ENCODE measurements at regions not wholly inside any gene's neighbourhood (a gene's known extent, or its start where the extent isn't known, plus 50 kb on each side); places are given as distances from the start of the nearest gene placed in this dataset.

DNA sequence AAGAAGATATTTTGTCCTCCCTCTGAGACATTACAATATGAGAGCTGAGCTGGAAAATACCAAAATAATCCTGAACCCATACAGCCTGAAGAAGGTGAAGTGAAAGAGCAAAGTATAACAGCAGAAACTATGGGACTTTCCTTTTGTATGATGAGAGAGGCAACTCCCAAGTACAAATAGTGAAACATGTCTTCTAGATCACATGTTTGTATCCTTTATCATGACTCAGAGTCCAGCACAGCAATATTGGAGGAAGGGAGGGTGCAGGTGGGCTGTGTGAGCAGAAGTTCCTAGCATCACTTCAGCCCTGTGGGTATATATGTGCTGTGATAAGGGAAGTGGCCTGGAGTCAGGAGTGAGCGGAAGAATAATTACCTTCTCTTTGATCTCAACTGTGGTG, 265.6 kb upstream of the NRXN1 start (continued):
- TF ChIP-seq ESRRA (IDR thresholded peaks at IDR 0.05; ENCODE audit: low read length) (no peak), ZNF622 (IDR thresholded peaks at IDR 0.05) (no peak), IKZF1 (conservative IDR thresholded peaks at IDR 0.05) (peak; percentile 38; the same call in 1 of the 2 replicates), MEF2A (IDR thresholded peaks at IDR 0.05; ENCODE audit: insufficient read depth, low read depth, low read length) (no peak), PAX5 (IDR thresholded peaks at IDR 0.05; ENCODE audit: borderline replicate concordance, low read depth, low read length) (no peak), BHLHE40 (IDR thresholded peaks at IDR 0.05; ENCODE audit: borderline replicate concordance in 1 of 2, low read depth in 2 of 2, low read length in 1 of 2) (peak in 1 of 2 experiments; percentile 27; a peak in 1 of 4 replicates), SMARCA5 (IDR thresholded peaks at IDR 0.05) (no peak), RB1 (IDR thresholded peaks at IDR 0.05; ENCODE audit: borderline replicate concordance) (no peak)
- TF ChIP-seq, protein P1, sequence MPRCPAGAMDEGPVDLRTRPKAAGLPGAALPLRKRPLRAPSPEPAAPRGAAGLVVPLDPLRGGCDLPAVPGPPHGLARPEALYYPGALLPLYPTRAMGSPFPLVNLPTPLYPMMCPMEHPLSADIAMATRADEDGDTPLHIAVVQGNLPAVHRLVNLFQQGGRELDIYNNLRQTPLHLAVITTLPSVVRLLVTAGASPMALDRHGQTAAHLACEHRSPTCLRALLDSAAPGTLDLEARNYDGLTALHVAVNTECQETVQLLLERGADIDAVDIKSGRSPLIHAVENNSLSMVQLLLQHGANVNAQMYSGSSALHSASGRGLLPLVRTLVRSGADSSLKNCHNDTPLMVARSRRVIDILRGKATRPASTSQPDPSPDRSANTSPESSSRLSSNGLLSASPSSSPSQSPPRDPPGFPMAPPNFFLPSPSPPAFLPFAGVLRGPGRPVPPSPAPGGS (IDR thresholded peaks at IDR 0.05; ENCODE audit: borderline replicate concordance, insufficient read depth, low read depth, low read length, poor library complexity, severe bottlenecking): no peak

DNA sequence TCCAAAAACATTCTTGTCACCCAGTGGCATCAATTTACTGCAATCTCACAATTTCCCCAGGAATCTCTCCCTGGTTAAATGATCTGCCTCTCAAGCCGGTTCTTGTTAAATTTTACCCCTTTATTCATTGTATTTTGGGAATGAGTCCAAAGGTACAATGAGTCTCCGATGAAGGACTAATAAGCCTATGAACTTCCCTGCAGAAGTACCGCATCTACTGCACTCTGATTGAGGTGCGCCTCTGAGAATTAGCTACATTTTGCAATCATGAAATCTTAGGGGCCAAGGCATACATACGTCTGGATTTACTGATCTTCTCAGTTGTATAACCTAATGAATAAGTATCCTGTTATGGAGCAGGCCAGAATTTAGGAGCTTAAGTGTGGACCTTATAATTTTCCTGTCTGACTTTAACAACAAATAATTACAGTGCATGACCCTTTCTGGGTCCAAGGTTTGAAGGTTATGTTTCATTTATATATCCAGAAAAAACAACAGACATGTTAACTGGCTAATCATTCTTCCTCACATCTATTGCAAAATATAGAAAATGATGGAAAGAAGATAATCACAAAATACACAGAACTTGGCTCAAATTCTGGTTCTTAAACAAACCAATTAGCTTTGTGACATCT, 261.8 kb upstream of the NRXN1 start:
- ChIA-PET RAD21 (ENCODE audit: unreplicated experiment) (no interaction called here), CTCF (no interaction called here), POLR2A (interaction anchor here (0.7 kb wide), 1 partner anchor 8 kb away, joined by 3 read pairs; no protein-coding TSS in a partner anchor), SMC1A (ENCODE audit: uncharacterized antibody, unreplicated experiment) (interaction anchor here (0.9 to 1.9 kb wide), 3 partner anchors 10 to 25 kb away, joined by 3 to 5 read pairs (median 3); no protein-coding TSS in a partner anchor)
- no peak overlapping the region for H3K9ac ChIP-seq (ENCODE audit: control insufficient read depth, insufficient read depth, low read length)
- H3K36me3 ChIP-seq (ENCODE audit: control insufficient read depth in 2 of 2, insufficient read depth in 2 of 2, low read length in 1 of 2): no peaks in the 10 kb centered on the region
- H2AFZ ChIP-seq (ENCODE audit: control insufficient read depth, low read depth, low read length): no peak overlapping the region
- FAIRE-seq: no peak
- no peak overlapping the region for H3K4me3 ChIP-seq
- H3K9me3 ChIP-seq (replicated peaks; ENCODE audit: control insufficient read depth, insufficient read depth, low read length): no peaks in the 10 kb centered on the region
- H3K4me1 ChIP-seq (ENCODE audit: control insufficient read depth, insufficient read depth, low read length): no peaks in the 10 kb centered on the region
- no peak overlapping the region for H3K27ac ChIP-seq (ENCODE audit: control insufficient read depth, insufficient read depth)
- 33% methylated on average over 5 of the region's 5 CpGs for WGBS (ENCODE audit: insufficient coverage, insufficient replicate concordance, low lambda C conversion rate, missing lambda C conversion rate)
- no peak for TF ChIP-seq IRF4 (IDR thresholded peaks at IDR 0.05; ENCODE audit: low read depth, low read length)
- TF ChIP-seq ZNF274 (IDR thresholded peaks at IDR 0.05; ENCODE audit: insufficient read depth, insufficient read length): no peak
- TF ChIP-seq, protein P2, sequence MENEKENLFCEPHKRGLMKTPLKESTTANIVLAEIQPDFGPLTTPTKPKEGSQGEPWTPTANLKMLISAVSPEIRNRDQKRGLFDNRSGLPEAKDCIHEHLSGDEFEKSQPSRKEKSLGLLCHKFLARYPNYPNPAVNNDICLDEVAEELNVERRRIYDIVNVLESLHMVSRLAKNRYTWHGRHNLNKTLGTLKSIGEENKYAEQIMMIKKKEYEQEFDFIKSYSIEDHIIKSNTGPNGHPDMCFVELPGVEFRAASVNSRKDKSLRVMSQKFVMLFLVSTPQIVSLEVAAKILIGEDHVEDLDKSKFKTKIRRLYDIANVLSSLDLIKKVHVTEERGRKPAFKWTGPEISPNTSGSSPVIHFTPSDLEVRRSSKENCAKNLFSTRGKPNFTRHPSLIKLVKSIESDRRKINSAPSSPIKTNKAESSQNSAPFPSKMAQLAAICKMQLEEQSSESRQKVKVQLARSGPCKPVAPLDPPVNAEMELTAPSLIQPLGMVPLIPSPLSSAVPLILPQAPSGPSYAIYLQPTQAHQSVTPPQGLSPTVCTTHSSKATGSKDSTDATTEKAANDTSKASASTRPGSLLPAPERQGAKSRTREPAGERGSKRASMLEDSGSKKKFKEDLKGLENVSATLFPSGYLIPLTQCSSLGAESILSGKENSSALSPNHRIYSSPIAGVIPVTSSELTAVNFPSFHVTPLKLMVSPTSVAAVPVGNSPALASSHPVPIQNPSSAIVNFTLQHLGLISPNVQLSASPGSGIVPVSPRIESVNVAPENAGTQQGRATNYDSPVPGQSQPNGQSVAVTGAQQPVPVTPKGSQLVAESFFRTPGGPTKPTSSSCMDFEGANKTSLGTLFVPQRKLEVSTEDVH (IDR thresholded peaks at IDR 0.05; ENCODE audit: low read depth, partially characterized antibody): no peak
- TF ChIP-seq NFYB (IDR thresholded peaks at IDR 0.05; ENCODE audit: insufficient read depth, low read depth, low read length): no peak
- no peaks in the 10 kb centered on the region for H3K27me3 ChIP-seq (replicated peaks in 1 of 2; ENCODE audit: control insufficient read depth in 2 of 2, insufficient read depth in 2 of 2, low read length in 1 of 2)
- no peak for DNase-seq (ENCODE audit: low read depth, low spot score)
- no peak for ATAC-seq
- in situ Hi-C loops (cut with MboI): no loop called here
- BruUV-seq (replicated peaks): no TSS peak
- H4K20me1 ChIP-seq (ENCODE audit: control insufficient read depth, insufficient read depth): no peaks in the 10 kb centered on the region
- H3K4me2 ChIP-seq (ENCODE audit: control insufficient read depth, insufficient read depth): no peak overlapping the region
- intact Hi-C loops (cut with micrococcal nuclease; ENCODE audit: unreplicated experiment): no loop called here
- no peaks in the 10 kb centered on the region for H3K79me2 ChIP-seq (ENCODE audit: control insufficient read depth, insufficient read depth, low read length)
